Neural progenitor cell (in vitro differentiated cells): ENCODE measurements at regions not wholly inside any gene's neighbourhood (a gene's known extent, or its start where the extent isn't known, plus 50 kb on each side); places are given as distances from the start of the nearest gene placed in this dataset.

Experiments used
- EZH2 ChIP-seq: fragments of 200-600 bp; sonication (generic); IDR thresholded peaks from 2 replicates; pipeline ENCODE4 v1.6.1; 2017; ENCODE audit warnings: antibody characterized with exemption, mild to moderate bottlenecking, moderate library complexity
- EZH2phosphoT487 ChIP-seq: fragments of 200-600 bp; sonication (generic); IDR thresholded peaks from 2 replicates; pipeline ENCODE4 v1.6.1; 2017; ENCODE audit warnings: antibody characterized with exemption
- TF ChIP-seq, protein P1 (sequence below): fragments of 200-600 bp; sonication (generic); IDR thresholded peaks from 2 replicates; pipeline ENCODE4 v1.5.1; 2017; ENCODE audit warnings: antibody characterized with exemption, mild to moderate bottlenecking

- TF ChIP-seq, protein P1, sequence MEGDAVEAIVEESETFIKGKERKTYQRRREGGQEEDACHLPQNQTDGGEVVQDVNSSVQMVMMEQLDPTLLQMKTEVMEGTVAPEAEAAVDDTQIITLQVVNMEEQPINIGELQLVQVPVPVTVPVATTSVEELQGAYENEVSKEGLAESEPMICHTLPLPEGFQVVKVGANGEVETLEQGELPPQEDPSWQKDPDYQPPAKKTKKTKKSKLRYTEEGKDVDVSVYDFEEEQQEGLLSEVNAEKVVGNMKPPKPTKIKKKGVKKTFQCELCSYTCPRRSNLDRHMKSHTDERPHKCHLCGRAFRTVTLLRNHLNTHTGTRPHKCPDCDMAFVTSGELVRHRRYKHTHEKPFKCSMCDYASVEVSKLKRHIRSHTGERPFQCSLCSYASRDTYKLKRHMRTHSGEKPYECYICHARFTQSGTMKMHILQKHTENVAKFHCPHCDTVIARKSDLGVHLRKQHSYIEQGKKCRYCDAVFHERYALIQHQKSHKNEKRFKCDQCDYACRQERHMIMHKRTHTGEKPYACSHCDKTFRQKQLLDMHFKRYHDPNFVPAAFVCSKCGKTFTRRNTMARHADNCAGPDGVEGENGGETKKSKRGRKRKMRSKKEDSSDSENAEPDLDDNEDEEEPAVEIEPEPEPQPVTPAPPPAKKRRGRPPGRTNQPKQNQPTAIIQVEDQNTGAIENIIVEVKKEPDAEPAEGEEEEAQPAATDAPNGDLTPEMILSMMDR, result no peak
- TF ChIP-seq EZH2phosphoT487 (no peak), EZH2 (no peak)
Observed at GRCh38 chr3:110955301-110955880, 116.2 kb upstream of the NECTIN3 start.
